ENCODE measurements at regions not wholly inside any gene's neighbourhood (a gene's known extent, or its start where the extent isn't known, plus 50 kb on each side); places are given as distances from the start of the nearest gene placed in this dataset.

- TF ChIP-seq, protein P1, sequence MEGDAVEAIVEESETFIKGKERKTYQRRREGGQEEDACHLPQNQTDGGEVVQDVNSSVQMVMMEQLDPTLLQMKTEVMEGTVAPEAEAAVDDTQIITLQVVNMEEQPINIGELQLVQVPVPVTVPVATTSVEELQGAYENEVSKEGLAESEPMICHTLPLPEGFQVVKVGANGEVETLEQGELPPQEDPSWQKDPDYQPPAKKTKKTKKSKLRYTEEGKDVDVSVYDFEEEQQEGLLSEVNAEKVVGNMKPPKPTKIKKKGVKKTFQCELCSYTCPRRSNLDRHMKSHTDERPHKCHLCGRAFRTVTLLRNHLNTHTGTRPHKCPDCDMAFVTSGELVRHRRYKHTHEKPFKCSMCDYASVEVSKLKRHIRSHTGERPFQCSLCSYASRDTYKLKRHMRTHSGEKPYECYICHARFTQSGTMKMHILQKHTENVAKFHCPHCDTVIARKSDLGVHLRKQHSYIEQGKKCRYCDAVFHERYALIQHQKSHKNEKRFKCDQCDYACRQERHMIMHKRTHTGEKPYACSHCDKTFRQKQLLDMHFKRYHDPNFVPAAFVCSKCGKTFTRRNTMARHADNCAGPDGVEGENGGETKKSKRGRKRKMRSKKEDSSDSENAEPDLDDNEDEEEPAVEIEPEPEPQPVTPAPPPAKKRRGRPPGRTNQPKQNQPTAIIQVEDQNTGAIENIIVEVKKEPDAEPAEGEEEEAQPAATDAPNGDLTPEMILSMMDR (IDR thresholded peaks at IDR 0.05) = no peak
- no peak for TF ChIP-seq POLR2A (IDR thresholded peaks at IDR 0.05)
- no peak for TF ChIP-seq POLR2AphosphoS5 (IDR thresholded peaks at IDR 0.05)
Measured at GRCh38 chr1:184895086-184895485, 79.2 kb downstream of the NIBAN1 start.

All from prostate gland (tissue), 2 donors.